ENCODE measurements at regions not wholly inside any gene's neighbourhood (a gene's known extent, or its start where the extent isn't known, plus 50 kb on each side); places are given as distances from the start of the nearest gene placed in this dataset.

GRCh38 chr14:101498526-101498860 lies 62.8 kb upstream of the DIO3 start:
- DNase-seq: no peak

GRCh38 chr14:101499080-101499479 lies 62.2 kb upstream of the DIO3 start:
- DNase-seq: no peak

- no peak for DNase-seq
These were observed 61.8 kb upstream of the DIO3 start for GRCh38 chr14:101499513-101499912.

DNA sequence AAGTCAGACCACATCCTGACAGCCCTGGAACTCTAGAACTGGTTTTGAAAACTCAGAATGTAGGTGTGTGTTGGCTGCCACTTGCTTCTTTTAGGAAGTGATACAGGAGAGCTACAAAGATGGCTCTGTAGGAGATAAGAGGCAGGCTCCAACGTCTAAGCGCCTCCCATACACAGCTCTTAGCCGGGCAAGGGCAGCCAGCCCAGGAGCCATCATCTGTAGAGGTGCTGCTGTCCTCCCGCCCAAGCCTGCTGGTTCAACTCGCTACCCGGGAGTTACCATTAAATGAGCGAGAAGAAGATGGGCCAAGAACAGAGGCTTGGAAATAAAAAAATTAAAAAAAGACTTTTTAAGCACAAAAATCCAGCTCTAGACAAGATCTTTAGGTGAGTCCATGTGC lies 61.2 kb upstream of the DIO3 start:
- DNase-seq: no peak

- no peak for DNase-seq
These were observed 60.6 kb upstream of the DIO3 start for GRCh38 chr14:101500681-101501080.

DNA sequence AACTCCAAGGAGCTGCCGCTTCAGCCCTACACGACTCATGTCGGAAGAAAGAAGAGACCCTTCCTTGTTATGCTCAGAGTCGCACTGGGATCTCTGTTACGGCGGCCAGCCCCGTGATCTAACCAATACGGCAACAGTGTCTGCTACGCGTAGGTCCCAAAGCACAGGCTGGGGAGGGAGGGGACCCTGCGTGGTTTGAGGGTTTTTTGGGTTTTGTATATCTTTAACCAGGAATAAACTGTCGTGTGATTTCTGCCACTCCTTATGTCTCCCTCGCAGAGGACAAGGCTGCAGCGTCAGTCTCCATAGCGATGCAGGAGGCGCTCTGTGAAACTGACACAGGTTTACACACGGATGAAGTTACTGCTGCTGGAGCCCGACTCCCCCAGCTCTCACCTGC lies 60.0 kb upstream of the DIO3 start:
- no peak for DNase-seq

- DNase-seq: no peak
These were observed 59.3 kb upstream of the DIO3 start for GRCh38 chr14:101501858-101502615.

GRCh38 chr14:101502761-101503392 lies 58.4 kb upstream of the DIO3 start:
- DNase-seq: no peak

DNA sequence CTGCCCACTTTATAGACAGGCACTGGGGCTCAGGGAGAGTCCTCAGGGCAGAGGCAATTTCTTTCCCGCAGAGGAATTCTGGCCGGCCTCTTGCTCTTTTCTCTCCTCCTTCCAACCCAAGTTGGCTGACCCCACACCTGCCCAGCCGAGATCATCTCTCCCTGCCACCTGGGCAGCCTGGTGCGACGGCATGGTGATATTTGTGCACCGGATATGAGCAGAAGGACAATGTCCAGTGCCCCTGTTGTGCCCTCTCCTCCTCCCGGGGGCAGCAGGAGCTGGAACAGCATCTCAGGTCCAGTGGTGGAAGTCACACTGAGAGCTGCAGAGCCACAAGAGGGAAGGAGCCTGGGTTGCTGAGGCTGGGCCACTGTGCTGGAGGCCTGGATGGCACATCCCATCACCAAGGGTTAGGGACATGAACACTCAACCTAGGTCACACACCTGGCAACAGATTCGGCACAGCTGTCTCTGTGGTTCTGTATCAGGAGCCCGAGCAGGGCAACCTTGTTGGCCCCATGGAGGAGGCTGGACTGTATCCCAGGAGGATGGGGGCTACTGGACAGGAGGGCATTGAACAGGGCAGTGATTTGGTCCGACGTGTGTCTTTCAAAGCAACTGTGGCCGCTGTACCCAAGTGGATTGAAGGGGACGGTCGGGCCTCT lies 57.7 kb upstream of the DIO3 start:
- DNase-seq: no peak

DNA sequence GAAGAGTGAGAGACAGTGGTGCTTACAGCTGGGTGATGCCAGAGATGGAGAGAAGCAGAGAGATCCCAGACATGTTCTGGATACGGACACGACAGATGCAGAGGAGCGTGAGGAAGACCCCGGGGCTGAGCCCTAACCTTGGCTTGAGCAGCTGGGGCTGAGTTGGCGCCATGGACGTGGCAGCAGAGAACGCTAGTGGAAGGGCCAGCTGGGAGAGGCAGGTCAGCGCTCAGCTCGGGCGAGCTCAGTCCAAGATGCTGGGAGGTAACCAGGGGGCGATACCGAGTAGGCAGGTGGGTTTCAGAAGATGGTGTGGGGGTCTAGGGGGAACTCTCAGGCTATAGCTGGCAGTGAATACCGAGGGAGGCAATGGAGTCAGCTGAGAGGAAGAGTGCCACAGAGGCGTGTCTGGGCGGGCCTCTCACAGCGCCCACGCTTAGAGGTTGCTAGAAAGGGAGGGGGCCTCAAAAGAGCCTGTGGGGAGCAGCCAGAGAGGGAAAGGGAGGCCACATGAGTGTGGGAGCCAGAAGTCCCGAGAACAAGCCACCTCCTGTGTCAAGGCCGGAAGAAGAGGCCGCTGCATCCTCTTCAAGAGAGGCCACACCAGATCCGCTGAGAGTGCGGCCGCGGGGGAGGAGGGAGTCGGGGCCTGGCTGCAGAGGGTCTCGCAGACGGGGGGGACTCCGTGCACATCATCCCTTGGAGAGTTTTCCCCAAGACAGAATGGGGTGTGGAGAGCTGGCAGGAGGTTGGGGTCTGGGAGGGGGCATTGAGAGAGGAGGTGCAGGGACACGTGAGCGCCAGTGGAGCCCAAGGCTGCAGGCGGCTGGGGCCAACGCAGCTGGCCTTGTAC lies 57.0 kb upstream of the DIO3 start:
- DNase-seq: no peak

DNA sequence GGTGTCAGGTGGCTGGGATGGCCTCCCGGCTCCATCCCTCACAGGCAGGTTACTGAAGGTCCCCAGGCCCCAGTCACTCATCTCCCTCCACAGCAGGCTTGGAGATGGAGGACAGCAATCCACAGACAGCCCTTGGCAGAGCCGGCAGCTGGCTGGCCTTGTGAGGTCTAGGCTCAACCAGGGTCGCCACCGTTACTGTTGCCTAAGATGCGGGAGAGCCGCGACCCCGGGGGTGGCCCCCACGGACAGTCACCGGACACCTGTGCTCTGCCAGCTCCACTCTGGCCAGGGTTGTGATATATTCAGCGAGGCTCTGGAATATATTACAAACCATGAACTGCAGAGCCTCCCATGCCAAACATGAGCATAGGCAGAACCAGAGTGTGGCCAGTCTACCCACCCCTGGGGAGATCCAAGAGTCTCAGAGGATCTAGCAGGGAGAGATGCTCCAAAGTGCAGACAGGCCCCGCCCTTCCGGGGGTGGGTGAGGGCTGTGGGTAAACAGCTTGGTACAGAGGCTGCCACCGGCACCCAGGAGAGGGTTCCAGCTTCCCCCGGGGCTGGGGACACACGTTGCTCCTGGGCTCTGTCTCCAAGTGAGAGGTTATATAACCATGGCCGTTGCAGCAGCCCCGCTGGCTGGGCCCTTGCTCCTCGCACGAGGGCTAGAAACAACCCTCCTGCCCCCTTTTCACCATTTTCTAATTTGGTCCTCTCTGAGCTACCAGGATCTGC lies 55.9 kb upstream of the DIO3 start:
- no peak for DNase-seq

DNA sequence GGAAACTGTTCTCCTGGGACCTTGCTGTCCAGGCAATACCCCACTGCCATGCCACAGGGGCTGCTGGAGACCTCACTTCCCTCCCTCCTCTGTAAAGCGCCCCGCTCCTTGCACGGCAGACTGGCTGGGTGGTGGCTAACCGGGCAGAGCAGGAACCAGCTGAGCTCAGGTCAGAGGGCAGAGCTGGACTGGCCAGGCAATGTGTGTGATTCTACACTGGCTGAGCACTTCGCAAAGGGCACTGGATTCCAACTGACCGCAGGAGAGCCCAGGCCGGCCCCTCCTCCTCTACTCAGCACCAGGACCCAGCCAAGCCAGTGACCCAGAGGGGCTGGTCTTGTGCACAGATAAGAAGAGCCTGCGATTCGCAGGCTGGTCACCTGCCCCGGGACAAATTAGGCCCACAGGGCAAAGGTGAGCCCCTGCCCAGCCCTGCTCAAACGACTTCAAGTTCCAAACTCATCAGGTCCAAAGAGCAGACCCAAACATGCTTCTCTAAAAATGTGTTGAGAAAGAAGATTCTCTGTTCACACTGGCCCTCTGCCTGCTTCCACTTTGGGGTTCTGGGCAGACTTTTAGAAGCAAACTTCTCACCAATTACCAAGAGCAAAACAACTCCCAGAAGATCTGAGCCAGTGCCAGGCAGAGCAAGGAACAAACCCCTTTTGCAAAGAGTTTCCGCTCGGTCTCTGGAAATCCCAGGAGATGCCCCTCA lies 54.9 kb upstream of the DIO3 start:
- DNase-seq: no peak

GRCh38 chr14:101506926-101507835 lies 54.1 kb upstream of the DIO3 start:
- DNase-seq: no peak

DNA sequence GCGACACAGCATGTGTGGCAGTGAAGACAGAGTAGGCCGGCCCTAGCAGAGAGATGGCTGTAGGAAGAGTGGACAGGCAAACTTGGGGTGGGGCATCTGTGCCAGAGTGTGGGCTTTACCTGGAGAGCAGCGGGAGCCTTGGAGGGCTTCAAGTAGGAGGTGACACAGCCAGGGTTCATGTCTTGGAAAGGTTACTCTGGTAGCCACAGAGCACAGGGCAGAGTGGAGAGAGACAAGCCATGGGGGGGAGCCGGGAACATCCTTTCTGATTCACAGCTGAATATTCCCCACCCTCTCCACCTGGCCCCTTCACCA lies 53.5 kb upstream of the DIO3 start:
- DNase-seq: no peak

GRCh38 chr14:101508196-101508947 lies 52.9 kb upstream of the DIO3 start:
- no peak for DNase-seq

DNA sequence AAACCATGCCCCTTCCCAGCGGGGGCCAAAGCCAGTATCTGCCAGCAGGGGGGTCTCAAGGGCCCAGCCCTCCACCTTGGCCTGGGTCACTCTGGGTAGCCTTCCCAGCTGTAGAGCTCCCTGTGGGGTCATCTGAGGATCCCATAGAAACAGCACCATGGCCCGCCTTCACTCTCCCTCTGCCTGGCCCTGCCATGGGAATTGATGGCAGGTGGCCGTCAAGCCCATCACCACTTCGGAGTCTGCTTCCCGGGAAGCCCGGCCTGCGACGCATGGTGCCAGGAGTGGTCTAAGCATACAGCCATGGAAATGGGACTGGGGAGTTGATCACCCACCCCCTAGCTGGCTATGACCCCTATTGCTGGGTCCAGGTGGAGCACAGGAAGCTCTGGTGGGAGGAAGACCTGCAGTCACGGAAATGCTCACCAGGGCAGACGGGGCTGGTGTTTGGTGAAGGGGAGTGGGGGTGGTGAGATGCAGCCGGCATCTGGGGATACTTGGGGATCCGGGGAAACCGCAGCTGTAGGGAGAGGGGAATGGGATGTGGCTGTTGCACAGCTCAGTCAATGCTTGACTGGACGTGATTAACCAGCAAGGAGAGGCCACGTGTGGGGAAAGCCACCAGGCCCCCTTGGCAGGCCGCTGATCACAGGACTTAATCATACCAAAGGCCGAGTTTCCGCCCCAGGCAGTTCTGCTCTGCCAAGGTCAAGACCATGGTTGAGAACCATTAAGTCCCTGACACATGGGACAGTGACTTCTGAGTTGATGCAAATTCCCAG lies 52.2 kb upstream of the DIO3 start:
- DNase-seq: no peak

DNA sequence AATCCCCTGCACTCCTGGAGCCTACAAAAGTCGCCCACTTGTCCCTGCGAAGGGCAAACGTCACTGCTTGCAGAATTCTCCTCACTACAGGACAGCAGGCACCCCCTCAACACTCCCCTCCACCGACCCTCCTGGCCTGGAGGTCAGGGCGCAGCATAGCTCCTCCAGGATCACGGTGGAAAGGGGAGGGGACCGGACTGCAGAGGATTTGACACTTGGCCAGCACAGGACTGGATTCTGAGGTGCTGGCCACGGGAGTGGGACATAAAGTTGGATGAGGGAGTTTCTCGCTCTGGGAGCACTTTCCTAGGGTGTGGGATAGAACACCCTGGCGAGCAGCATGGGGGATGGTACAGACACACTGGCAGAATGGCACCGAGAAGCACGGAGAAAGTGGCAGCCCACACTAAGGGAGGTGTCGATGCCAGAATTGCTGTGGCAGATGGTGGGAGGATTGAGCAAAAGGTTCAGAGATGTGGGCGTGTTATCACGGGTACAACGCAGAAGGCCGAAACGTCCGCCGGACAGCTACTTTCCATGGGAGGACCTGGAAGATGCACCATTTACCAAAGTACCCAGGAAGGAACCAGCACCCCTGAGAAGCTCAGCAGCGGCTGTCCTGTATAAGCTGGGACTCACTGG lies 51.4 kb upstream of the DIO3 start:
- DNase-seq: no peak

- DNase-seq: no peak
These were observed 50.1 kb upstream of the DIO3 start for GRCh38 chr14:101511199-101511598.

All from Kasumi-1 (cell line).